Activated CD8-positive, alpha-beta memory T cell treated with anti-CD3 and anti-CD28 coated beads for 48 hours (primary cell): ENCODE measurements at regions not wholly inside any gene's neighbourhood (a gene's known extent, or its start where the extent isn't known, plus 50 kb on each side); places are given as distances from the start of the nearest gene placed in this dataset.

ENCODE experiments used
- DNase-seq, 3 experiments: peaks; one replicate each; pipeline ENCODE4 v3.0.0-alpha.2; 2020; ENCODE audit warnings: low read depth in 2 of 3, low spot score in 2 of 3

DNA sequence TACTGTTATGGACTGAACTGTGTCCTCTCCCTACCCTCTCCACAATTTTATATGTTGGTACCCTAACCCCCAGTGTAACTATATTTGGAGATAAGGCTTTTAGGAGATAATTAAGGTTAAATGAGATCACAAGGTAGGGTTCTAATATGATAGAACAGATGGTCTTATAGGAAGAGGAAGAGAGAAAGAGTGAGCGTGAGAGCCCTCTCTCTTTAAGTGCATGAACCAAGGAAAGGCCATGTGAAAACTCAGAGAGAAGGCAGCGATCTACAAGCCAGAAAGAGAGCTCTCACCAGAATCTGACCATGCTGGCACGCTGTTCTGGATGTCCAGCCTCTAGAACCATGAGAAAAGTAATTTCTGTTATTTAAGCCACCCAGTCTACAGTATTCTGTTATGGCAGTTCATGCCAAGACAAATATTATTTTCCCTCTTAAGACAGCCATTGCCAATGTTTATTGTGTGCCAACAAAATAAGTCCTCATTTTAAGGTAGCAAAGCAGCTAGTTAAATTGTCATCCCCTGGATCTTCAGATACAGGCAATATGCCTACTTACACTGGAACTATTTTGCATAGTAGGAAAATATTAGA is 336.2 kb downstream of the MID1IP1 start:
- DNase-seq, result no peak

DNA sequence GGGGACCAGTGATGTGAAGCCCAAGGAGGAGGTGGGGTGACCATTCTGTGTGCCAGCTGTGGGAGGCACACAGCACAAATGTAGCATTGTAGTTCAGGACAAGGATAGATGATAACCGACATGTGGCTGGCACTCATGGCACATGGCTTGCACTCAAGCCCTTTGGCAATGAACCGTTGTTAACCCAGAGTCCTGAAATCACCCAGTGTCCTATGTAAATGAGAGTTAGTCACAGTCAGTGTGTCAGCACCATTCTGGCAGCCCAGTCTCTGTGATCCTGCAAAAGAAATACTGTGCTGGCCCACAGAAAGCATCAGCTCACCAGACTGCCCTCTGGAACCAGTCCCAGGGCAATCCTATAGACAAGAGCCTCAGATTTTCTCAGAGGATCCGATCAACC is 339.3 kb downstream of the MID1IP1 start:
- no peak for DNase-seq

DNA sequence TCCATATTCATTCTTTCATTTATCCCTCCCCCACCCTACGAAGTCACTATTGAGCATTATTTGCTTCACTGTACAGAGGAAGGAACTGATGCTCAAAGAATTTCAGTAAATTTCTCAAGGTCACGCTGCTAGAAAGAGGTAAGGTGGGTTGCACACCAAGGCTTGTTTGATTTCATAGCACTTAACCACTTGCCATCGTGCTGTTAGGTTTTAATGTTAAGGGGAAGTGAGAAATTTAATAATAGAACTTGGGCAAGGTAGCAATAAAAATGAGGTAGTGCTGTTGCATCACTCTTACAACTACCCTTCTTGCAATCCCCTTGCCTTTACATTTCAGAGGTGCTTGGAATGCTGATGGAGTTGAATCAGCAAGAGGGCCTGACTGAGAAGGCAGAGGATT is 343.1 kb downstream of the MID1IP1 start:
- DNase-seq, result no peak

DNA sequence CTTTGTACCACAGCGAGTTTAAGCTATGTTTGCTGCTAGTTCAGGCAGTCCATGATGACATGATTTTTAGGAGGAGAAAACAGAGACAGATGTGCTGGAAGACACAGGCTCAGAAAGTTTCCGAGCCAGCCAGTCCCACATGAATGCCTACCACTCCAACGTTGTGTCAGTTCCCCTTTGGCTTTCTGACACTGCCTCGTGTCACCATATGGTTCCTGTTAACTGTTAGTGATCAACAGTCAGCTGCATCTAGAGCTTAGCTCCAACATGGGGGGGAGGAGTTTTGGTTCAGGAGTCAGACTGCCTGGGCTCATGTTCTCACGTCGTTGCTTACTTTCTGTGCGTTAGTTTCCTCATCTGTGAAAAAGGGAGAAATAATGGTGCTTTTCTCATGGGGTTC is 343.7 kb downstream of the MID1IP1 start:
- DNase-seq, result no peak

DNA sequence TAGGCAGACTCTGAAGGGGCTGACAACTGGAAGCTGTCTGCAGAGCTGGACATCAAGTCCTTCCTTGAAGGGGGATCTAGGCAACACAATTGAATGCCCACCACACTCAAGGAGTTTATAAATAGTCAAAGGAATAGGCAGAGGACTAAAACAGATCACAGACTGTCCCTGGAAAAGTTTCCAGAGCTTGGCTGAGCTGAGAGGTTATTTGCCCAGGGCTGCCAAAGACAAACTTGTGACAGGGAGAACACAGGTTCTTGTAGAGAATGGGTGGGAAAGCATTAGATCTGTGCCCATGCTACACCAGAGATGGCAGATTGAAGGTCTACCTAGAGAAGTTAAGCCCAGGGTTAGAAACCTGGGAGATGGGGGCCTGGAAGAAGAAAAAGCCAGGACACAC is 344.6 kb downstream of the MID1IP1 start:
- DNase-seq, result no peak

DNA sequence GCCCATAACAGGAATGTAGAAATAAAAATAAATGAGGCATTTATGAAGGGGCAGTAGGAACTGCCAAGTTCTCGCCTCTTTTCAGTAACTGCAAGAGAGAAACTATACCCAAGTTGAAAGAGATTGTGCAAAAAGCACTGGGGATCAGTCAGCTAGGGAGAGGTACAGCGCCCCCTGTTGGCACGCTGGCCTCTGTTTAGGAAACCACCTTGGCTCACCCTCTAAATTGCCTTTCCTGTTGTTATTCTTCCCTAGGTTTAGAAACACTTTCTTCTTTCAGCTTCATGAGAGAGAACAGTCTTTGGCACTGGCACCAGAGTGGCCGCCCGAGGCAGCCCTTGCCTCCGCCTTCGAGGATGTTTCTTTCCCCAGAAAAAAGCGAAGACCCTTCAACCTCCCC is 348.5 kb downstream of the MID1IP1 start:
- peak in 2 of 3 experiments; percentile 33 to 37 for DNase-seq

DNA sequence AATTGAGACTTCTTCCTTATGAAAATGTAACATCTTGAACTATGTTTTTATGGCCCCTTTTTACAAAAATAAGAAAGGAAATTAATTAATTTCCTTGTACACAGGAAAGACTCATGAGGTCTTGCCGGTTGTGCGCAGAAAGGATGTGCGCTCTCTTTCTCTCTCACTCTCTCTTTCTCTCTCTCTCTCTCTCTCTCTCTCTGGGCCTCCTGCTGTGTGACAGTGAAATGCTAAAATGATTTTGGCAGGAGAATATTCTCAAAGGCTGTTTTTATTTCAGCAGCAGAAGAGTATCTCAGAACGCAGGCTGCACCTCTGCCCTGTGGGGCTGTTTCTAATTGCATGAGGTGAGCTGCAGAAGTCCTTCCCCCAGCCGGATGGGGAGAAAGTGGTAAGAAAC is 349.0 kb downstream of the MID1IP1 start:
- DNase-seq, result no peak

DNA sequence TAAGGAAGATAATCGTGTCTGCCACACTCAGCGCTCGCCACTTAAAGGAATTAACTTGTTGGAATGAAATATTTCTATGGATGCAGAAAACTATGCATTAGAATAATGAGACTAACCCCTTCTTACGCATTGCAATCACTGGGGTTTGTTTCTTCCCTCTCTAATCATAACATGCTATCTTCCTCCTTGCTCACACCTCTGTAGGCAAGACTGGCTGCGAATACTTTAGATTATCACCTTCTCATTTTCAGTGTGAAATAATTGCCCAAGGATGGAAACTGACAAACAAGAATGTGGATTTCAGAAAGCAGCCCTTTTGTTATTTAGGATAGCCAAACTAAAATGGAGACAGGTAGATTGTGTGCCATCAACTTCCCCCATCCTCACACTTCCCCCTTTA is 349.4 kb downstream of the MID1IP1 start:
- DNase-seq, result no peak

DNA sequence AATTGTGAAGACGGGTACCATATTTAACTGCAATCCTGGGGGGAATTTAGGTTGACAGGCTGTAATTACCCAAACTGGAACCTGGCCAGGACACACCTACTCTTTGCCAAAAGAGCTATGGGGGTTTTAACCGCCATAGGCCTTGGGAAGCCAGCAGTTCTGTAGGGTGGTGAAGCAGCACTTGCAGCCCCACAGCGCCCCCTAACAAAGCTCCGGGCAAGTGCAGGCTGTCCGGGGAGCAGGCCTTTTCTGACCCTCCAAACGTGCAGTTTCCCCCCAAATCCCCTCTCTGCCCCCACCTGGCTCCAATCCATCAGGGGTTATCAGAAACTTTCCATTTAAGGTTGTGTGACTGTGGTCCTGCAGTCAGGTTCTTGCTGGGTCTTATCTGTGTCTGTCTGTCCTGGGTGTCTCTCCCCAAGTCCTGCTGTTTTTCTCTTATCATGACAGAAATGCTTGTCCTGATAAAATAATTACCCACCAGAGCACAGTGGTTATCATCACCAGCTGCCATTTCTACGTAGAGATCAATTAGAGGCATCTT is 350.9 kb downstream of the MID1IP1 start:
- DNase-seq, result peak in 1 of 3 experiments; percentile 20

DNA sequence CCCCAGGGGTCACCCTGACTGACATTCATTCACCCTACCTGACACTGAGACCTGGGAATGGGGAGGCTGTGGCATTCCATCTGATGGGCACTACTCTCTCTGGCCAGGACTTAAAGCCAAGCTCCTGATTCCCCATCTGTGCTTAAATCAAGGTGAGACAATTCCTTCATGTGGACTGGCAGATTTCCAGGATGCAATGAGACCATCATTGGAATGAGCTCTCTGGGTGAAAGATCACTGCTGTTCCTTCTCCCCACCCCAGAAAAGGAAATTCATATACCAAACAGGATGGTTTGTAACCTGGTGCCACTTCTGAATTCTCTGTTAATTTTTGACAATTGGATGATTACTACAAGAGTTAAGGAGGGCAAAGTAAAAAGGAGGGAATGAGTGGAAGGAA is 354.8 kb downstream of the MID1IP1 start:
- no peak for DNase-seq

DNA sequence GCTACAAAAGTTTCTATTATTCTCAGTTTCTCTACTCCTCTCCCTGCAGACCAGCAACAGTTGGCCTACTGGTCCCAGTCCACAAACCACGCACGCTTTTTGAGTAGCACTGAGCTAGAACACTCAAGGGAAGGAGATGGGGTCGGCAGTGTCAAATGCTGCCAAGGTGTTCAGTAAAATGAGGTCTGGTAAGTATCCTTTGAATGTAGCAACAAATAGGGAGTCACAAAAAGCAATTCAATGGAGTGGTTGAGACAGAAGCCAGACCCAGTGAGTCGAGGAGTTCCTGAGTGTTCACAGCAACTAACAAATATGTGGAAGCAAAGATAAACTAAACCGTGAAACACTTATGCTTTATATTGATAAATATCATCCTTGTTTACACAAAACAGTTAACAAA is 355.7 kb downstream of the MID1IP1 start:
- no peak for DNase-seq

DNA sequence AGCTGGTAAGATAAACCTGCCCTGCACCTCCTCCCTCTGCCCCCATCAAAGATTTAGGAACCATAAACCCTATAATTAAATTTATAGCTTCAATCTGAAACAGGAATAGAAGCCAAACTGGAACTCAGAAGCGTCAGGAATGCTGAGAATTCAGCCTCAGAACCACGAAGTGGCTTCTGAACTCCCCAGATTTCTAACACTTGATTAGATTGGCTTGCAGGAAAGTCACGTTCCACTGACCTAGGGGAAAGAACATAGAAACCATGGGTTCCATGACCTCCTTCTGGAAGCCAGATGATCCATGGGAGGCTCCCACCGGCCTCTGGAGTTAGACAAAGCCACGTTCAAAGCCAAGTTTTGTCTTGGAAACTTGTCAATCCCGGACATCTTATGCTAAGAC is 356.5 kb downstream of the MID1IP1 start:
- no peak for DNase-seq

DNA sequence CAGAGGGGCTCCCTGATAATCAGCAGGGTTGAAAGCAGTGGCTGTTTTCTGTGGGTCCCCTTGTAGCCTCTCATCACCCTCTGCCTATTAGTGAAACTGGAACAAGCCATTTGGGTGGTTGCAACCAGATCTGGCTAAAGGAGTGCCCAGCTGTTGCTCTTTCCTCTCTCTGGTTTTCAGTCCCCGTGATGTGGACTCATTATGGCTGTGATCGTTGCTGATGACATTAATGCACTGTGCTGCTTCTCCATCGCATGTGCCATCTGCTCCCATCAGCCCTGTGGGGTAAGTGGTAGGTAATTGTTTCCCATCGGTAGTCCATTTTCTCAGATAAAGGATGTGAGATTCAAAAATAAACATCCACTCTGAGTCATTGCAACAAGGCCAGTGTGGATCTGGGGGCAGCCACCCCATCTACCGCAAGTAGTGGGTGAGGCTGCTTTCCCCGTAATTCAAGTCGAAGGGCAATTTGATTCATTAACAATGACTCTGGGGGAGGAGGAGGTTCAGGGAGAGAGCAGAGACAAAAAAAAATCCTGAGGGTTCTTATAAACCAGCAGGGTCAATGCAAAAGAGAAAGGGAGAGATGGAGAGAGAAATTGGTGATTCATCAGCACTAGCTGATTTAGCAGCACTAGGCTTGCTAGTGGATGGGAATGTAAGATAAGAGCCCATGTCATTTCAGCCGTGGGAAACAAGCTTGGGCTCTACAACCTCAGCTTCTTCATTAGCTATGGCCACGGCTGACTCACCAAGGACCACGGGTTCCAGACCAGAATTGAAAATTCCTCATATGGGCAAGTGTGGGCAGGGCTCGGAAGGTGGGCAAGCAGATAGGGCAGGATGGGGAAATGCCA is 357.8 kb downstream of the MID1IP1 start:
- DNase-seq, result no peak

DNA sequence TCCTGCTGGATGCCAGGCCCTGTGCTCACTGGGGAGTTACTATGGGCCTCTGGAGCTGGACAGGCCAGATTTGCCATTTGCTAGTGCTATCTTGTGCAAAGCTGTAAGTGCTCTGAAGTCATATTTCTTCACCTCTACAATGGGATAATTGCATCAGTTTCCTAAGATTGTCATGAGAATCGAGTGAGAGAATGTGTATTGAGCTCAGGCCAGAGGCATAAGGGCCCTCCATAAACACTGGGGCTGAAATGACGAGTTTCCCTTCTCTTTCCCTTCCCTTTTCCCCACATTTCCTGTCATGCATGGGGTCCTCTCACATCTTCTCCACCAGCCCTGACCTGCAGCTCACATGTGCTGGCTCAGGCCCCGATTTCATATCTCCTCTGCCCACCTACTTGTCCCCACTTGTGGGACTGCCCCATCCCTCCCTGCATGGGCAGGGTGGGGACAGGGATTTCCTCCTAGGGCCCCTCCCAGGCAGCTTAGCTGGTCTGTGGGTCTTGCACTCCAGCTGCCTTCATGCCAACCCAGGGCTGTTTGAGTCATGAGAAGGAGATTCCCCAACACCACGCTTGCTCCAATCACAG is 358.8 kb downstream of the MID1IP1 start:
- DNase-seq, result no peak

DNA sequence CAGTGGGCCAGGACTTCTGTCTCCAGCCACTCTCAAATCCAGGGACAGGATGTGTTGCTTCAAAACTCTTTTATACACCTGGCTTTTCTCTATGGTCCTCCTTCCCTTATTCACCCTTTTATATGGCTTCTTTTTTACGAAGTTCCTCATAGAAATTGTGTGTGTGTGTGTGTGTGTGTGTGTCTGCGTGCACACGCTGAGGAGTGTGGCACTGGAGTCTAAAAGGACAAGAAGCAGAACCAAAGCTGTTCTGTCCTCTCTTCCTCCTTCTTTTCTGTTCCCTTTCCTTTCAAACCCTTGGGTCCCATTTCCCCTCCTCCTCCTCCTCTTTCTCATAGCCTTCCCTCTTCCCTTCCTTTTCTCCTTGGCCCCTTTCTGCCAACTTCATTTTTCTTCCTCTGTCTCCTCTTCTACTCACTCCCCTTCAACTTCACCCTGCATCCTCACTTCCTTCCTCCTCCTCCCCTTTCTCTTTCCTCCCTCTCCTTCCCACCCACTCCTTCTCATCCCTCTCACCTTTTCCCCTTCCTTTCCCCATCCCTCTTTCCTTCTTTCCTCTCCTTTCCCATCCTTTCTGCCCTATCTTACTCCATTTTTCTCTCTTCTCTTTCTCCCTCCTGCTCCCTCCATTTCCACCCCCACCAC is 360.5 kb downstream of the MID1IP1 start:
- no peak for DNase-seq

DNA sequence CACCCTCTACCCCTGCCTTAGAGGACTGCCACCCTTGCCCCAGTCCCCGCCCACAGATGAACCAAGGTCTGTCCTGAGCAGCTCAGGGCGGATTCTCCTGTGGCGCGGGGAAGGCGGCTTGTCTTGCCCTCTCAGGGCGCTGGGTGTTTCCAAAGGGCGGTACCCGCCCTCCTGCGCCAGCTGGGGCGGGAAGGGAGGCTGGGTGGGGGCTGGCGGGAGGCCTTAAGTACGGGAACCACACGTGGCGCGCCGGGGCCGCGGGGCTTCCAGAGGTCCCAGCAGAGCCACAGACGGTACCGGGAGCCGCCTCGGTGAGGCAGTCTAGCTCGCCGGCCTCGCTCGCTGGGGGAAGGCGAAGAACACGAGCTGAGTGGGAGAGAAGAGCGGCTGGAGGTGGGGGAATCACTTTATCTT is 361.1 kb downstream of the MID1IP1 start:
- no peak for DNase-seq

DNA sequence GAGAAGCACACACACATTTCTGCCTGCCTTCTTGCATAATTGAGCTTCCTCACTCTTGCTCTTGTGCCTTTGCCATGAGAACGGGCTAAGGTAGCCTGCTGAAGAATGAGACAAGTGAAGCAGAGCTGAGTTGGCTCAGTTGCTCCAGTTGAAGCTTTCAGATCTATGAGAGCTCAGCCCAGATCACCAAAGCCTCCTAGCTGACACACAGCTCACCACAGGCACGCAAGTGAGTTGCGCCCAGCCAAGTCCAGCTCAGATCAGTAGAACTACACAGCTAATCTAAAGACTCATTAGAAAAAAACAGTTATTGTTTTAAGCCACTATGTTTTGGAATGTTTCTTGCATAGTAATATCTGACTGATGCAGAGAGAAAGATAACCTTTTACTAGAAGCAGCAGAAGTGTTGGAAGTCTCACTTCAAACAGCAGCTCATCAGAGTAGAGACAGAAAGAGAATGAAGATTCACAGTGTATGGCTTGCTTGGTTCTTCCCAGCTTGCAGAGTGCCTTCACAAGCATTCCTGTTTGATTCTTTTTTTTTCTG is 362.4 kb downstream of the MID1IP1 start:
- DNase-seq, result no peak

DNA sequence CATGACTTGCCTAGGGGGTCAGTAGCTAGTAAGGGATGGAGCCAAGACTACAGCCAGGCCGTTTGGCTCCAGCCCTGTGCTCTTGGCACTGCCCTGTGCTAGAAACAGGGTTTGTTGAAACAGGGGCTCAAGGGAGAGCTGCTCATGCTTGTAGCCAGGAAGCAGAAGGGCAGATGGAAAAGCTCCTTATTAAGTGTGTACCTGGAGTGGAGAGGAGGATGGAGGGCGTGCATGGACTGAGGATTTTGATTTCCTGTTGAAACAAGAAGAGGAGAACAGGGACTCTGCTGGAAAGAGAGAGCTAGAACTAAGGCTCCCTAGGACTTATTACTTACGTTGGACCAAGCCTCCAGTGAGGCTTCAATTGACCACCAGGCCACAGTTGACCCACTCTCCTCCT is 363.0 kb downstream of the MID1IP1 start:
- no peak for DNase-seq

DNA sequence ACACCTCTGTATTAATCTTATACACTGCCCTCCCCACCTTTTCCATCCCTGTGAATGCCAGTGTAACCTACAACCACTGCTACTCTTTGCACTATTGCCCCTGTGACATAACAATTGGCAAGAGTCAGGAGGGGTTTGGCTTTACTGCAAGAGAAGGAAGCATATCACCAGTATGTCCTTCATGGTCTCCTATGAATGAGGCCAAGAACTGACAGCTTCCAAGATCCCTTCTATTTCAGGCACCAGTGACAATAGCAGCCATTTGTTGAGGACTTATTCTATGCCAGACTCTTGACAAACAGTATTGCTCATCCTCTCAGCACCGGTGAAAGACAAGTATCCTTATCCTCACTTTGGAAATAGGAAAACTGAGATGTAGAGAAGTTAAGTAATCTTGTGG is 363.9 kb downstream of the MID1IP1 start:
- no peak for DNase-seq

DNA sequence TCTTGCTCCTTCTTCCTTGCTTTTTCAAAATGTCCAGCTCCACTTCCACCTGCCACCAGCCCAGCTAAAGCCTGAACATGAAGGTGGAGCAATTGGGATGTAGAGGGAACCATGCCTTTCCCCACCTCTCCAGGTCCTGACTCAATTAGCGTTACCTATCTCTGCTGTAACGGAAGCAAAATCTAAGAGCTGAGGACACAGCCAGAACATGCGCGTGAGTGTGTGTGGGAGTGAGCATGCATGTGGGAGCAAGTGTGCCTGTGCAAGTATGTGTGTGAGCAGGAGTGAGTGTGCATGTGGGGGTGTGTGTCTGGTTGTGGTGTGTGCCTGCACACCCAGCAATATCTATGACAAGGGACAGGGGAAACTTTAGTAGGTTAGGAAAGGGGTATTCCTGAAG is 364.5 kb downstream of the MID1IP1 start:
- DNase-seq, result no peak

DNA sequence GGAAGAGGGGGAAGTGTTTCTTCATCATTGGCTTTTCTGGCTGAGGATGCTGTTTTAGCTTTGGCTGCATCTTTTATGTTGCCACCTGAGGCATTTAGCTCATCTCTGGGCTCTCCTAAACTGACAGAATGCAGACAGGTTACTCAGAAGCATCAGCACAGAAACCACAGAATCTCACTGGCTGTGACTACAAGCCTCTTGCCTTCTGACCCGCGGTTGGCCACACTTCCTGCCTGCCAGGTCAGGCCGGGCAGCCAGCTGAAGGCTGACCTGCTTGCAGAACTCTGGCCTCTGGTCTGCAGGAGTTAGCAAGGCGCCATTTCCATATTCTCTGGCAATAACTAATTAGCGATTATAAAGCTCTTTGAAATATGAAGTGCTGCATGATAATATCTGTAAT is 366.5 kb downstream of the MID1IP1 start:
- no peak for DNase-seq
